SK-N-SH treated with all-trans-retinoic acid at 6 μM for 48 hours (cell line): ENCODE measurements at regions not wholly inside any gene's neighbourhood (a gene's known extent, or its start where the extent isn't known, plus 50 kb on each side); places are given as distances from the start of the nearest gene placed in this dataset.

Source experiments
- ATAC-seq: fragments of 200-7000 bp; cut with Tn5 transposase; 3 replicates; pipeline ENCODE4 v1.9.1; 2020; ENCODE audit warnings: mild to moderate bottlenecking, moderate library complexity
- ARNTL ChIP-seq: fragments of 450-650 bp; formaldehyde crosslinking; IDR thresholded peaks from 2 replicates; pipeline ENCODE4 v1.5.0; 2020; ENCODE audit warnings: low read depth, mild to moderate bottlenecking, moderate library complexity, borderline replicate concordance
- BACH2 ChIP-seq: fragments of 250-450 bp; sonication (Bioruptor Pico); IDR thresholded peaks from 2 replicates; pipeline ENCODE4 v1.9.0; 2021; ENCODE audit warnings: mild to moderate bottlenecking, borderline replicate concordance
- CREB5 ChIP-seq: fragments of 250-450 bp; sonication (Bioruptor Pico); IDR thresholded peaks from 2 replicates; pipeline ENCODE4 v1.5.1; 2020; ENCODE audit warnings: low read depth, mild to moderate bottlenecking, moderate library complexity
- CSDC2 ChIP-seq: fragments of 250-450 bp; sonication (Bioruptor Pico); IDR thresholded peaks from 2 replicates; pipeline ENCODE4 v1.5.0; 2020; ENCODE audit warnings: mild to moderate bottlenecking, moderate library complexity
- ESRRG ChIP-seq: fragments of 250-450 bp; sonication (Bioruptor Pico); IDR thresholded peaks from 2 replicates; pipeline ENCODE4 v1.6.1; 2021; ENCODE audit warnings: mild to moderate bottlenecking
- GLIS3 ChIP-seq: fragments of 250-450 bp; sonication (Bioruptor Pico); IDR thresholded peaks from 2 replicates; pipeline ENCODE4 v1.5.0; 2020; ENCODE audit warnings: mild to moderate bottlenecking, moderate library complexity
- PATZ1 ChIP-seq: fragments of 250-450 bp; sonication (Bioruptor Pico); IDR thresholded peaks from 2 replicates; pipeline ENCODE4 v1.8.0; 2020; ENCODE audit warnings: mild to moderate bottlenecking, moderate library complexity, borderline replicate concordance
- POU6F1 ChIP-seq: fragments of 250-450 bp; sonication (Bioruptor Pico); IDR thresholded peaks from 2 replicates; pipeline ENCODE4 v1.8.0; 2021; ENCODE audit warnings: low read depth, mild to moderate bottlenecking, moderate library complexity, borderline replicate concordance
- RARB ChIP-seq: fragments of 250-450 bp; sonication (Bioruptor Pico); IDR thresholded peaks from 2 replicates; pipeline ENCODE4 v1.8.0; 2021; ENCODE audit warnings: mild to moderate bottlenecking, moderate library complexity
- SNAI2 ChIP-seq: fragments of 250-450 bp; sonication (Bioruptor Pico); IDR thresholded peaks from 2 replicates; pipeline ENCODE4 v1.5.0; 2020; ENCODE audit warnings: mild to moderate bottlenecking, moderate library complexity
- TCF4 ChIP-seq: fragments of 250-450 bp; sonication (Bioruptor Pico); IDR thresholded peaks from 2 replicates; pipeline ENCODE4 v1.8.0; 2021; ENCODE audit warnings: mild to moderate bottlenecking, moderate library complexity, borderline replicate concordance
- TOX ChIP-seq: fragments of 250-450 bp; sonication (Bioruptor Pico); IDR thresholded peaks from 2 replicates; pipeline ENCODE4 v1.8.0; 2021; ENCODE audit warnings: mild to moderate bottlenecking, moderate library complexity, borderline replicate concordance
- ZC3H10 ChIP-seq: fragments of 250-450 bp; sonication (Bioruptor Pico); IDR thresholded peaks from 2 replicates; pipeline ENCODE4 v1.5.1; 2021; ENCODE audit warnings: mild to moderate bottlenecking, moderate library complexity
- ZFP3 ChIP-seq: fragments of 250-450 bp; sonication (Bioruptor Pico); IDR thresholded peaks from 2 replicates; pipeline ENCODE4 v1.5.0; 2020; ENCODE audit warnings: mild to moderate bottlenecking, moderate library complexity
- ZFP30 ChIP-seq: fragments of 450-650 bp; formaldehyde crosslinking; IDR thresholded peaks from 2 replicates; pipeline ENCODE4 v1.5.0; 2022; ENCODE audit warnings: mild to moderate bottlenecking, moderate library complexity
- ZNF565 ChIP-seq: fragments of 450-650 bp; formaldehyde crosslinking; conservative IDR thresholded peaks from 2 replicates; pipeline ENCODE4 v1.5.0; 2020; ENCODE audit warnings: low read depth, mild to moderate bottlenecking, moderate library complexity
- ZNF70 ChIP-seq: fragments of 450-650 bp; formaldehyde crosslinking; IDR thresholded peaks from 2 replicates; pipeline ENCODE4 v1.5.0; 2020; ENCODE audit warnings: mild to moderate bottlenecking, moderate library complexity
- ZNF8 ChIP-seq: fragments of 450-650 bp; formaldehyde crosslinking; IDR thresholded peaks from 2 replicates; pipeline ENCODE4 v1.5.0; 2020; ENCODE audit warnings: mild to moderate bottlenecking, moderate library complexity
- TF ChIP-seq, protein P1 (sequence below): fragments of 250-450 bp; sonication (Bioruptor Pico); IDR thresholded peaks from 2 replicates; pipeline ENCODE4 v1.5.1; 2021; ENCODE audit warnings: mild to moderate bottlenecking, moderate library complexity
- TF ChIP-seq, protein P2 (sequence below): fragments of 250-450 bp; sonication (Bioruptor Pico); IDR thresholded peaks from 2 replicates; pipeline ENCODE4 v1.5.0; 2020; ENCODE audit warnings: mild to moderate bottlenecking, moderate library complexity

DNA sequence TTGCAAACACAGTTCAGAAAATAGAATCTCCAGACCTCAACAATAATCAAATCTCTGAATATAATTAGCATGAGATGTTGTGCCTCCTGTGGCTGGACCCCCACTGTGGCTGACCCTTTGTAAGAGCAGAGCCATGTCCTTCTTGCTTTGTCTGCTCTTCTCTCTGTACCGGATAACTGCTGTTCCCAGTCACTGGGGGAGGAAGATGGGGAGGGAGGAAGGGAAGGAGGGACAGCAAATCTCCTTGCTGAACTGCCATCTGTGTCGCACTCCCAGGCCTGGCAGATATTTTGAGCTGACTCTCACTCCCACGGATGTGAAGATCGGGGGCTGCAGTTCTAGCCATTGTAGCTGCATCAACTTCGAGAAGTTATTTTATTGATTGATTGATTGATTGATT, 319.0 kb upstream of the CXCR4 start:
- no peak for ATAC-seq
- no peak for TF ChIP-seq CREB5 (CRISPR knock-in tag)
- no peak for TF ChIP-seq ZNF8
- no peak for TF ChIP-seq ZNF70 (CRISPR knock-in tag)
- no peak for TF ChIP-seq PATZ1 (CRISPR knock-in tag)
- TF ChIP-seq GLIS3 (CRISPR knock-in tag): no peak
- TF ChIP-seq TCF4 (CRISPR knock-in tag): no peak
- TF ChIP-seq ZC3H10 (CRISPR knock-in tag): no peak
- no peak for TF ChIP-seq ZFP30 (CRISPR knock-in tag)
- no peak for TF ChIP-seq TOX (CRISPR knock-in tag)
- no peak for TF ChIP-seq SNAI2 (CRISPR knock-in tag)
- no peak for TF ChIP-seq ZFP3 (CRISPR knock-in tag)
- no peak for TF ChIP-seq BACH2 (CRISPR knock-in tag)
- TF ChIP-seq ZNF565 (CRISPR knock-in tag): no peak
- TF ChIP-seq, protein P1, sequence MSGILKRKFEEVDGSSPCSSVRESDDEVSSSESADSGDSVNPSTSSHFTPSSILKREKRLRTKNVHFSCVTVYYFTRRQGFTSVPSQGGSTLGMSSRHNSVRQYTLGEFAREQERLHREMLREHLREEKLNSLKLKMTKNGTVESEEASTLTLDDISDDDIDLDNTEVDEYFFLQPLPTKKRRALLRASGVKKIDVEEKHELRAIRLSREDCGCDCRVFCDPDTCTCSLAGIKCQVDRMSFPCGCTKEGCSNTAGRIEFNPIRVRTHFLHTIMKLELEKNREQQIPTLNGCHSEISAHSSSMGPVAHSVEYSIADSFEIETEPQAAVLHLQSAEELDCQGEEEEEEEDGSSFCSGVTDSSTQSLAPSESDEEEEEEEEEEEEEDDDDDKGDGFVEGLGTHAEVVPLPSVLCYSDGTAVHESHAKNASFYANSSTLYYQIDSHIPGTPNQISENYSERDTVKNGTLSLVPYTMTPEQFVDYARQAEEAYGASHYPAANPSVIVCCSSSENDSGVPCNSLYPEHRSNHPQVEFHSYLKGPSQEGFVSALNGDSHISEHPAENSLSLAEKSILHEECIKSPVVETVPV (CRISPR knock-in tag): no peak
- no peak for TF ChIP-seq ARNTL (CRISPR knock-in tag)
- TF ChIP-seq ESRRG (CRISPR knock-in tag): no peak
- TF ChIP-seq, protein P2, sequence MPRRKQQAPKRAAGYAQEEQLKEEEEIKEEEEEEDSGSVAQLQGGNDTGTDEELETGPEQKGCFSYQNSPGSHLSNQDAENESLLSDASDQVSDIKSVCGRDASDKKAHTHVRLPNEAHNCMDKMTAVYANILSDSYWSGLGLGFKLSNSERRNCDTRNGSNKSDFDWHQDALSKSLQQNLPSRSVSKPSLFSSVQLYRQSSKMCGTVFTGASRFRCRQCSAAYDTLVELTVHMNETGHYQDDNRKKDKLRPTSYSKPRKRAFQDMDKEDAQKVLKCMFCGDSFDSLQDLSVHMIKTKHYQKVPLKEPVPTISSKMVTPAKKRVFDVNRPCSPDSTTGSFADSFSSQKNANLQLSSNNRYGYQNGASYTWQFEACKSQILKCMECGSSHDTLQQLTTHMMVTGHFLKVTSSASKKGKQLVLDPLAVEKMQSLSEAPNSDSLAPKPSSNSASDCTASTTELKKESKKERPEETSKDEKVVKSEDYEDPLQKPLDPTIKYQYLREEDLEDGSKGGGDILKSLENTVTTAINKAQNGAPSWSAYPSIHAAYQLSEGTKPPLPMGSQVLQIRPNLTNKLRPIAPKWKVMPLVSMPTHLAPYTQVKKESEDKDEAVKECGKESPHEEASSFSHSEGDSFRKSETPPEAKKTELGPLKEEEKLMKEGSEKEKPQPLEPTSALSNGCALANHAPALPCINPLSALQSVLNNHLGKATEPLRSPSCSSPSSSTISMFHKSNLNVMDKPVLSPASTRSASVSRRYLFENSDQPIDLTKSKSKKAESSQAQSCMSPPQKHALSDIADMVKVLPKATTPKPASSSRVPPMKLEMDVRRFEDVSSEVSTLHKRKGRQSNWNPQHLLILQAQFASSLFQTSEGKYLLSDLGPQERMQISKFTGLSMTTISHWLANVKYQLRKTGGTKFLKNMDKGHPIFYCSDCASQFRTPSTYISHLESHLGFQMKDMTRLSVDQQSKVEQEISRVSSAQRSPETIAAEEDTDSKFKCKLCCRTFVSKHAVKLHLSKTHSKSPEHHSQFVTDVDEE: no peak

DNA sequence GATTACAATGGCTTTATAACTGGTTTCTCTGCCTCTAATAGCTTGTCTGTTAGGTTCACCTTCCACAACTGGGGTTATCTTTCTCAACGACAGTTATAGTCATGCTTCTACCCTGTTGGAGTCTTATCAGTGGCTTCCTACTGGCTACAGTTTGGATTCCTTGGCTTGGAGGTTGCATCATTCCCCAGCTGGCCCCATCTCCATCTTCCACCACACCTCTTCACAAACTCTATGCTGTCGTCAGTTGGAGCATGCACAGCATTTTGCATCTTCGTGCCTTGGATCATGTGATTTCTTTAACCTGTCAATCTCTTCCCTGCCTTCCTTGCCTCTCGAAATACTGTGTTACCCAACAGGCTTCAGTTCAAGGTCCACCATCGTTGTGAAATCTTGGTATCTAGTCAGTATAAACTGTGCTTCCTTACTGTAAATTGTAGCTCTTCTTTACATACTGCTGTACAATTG, 316.3 kb upstream of the CXCR4 start:
- ATAC-seq: no peak
- TF ChIP-seq TCF4 (CRISPR knock-in tag) (no peak), CREB5 (CRISPR knock-in tag) (no peak), PATZ1 (CRISPR knock-in tag) (no peak), POU6F1 (CRISPR knock-in tag) (no peak), ARNTL (CRISPR knock-in tag) (no peak), ZNF70 (CRISPR knock-in tag) (no peak), BACH2 (CRISPR knock-in tag) (no peak), CSDC2 (CRISPR knock-in tag) (no peak), RARB (CRISPR knock-in tag) (no peak), ZC3H10 (CRISPR knock-in tag) (no peak), ZFP30 (CRISPR knock-in tag) (no peak), ZFP3 (CRISPR knock-in tag) (no peak), ZNF565 (CRISPR knock-in tag) (no peak), ZNF8 (no peak), TOX (CRISPR knock-in tag) (no peak)
- TF ChIP-seq, protein P1 (CRISPR knock-in tag): no peak
- TF ChIP-seq, protein P2: no peak
